Superior temporal gyrus (tissue), 1 donor: ENCODE measurements at regions not wholly inside any gene's neighbourhood (a gene's known extent, or its start where the extent isn't known, plus 50 kb on each side); places are given as distances from the start of the nearest gene placed in this dataset.
A peak's percentile ranks its signal among the peaks of the same experiment; 100 is the strongest.

Source experiments
- DNase-seq: peaks from one replicate; pipeline ENCODE4 v3.0.0-alpha.2; 2016; ENCODE audit errors: extremely low spot score

GRCh38 chr2:217163987-217164386 is 304.1 kb upstream of the TNP1 start:
- DNase-seq, result no peak

DNA sequence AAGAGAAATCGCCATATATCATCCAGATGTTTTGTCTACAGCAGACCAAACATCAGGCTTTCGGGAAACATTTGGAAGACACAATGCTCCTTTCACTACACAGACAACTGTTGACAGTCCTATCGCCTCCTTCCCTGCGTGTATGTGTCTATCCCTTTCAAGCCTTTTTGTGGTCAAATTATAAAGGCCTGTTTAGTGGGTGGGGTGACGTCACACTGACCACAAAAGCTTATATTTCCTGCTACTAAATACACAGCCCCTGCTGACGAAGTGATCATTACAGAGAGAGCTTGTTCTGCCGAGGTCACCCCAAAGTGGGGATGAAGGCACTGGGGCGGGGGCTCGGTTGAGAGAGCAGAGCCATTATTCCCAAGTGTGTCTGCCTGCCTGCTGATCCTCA is 302.7 kb upstream of the TNP1 start:
- peak; percentile 82 for DNase-seq

DNA sequence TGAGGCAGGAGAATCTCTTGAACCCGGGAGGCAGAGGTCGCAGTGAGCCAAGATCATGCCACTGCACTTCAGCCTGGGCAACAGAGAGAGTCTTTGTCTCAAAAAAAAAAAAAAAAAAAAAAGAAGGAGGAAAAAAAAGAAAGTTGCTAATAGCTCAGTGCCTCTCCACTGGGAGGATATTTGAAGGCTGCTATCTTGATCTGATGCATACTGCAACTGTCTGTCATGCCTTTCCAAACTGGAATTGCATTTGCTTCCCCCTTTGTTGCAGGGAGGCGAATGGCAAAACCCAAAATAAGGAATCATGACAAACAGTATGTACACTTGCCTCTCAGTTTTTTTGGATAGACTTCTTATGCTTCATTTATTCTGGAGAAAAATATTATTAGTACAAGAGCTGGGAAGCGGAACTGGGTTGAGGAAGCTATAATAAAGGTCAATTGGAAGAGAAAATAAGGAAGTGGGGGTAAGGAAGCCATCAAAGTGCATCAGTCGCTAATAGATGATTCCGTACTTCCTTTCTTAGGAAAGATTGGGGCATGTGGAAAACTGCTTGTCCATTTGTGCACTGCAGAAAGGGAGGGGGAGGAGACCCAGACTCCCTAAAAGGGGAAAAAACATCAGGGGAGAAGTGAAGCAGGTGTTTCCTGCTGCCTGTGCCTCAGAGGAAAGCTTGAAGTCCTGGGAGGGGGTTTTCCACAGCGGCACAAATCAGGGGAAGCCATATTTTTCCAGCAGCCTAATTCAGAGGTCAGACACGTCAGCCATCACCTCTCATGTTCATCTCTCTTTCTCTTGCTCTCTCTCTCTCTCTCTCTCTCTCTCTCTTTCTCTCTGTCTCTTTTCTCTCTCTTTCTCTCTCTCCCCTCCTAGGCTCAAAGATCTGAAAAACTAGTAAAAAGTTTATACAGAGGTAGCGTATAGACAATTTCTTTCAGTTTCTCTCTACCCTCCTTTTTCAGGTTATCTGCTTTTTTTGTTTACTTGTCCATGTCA is 301.4 kb upstream of the TNP1 start:
- no peak for DNase-seq

- no peak for DNase-seq
These were observed 300.4 kb upstream of the TNP1 start for GRCh38 chr2:217160103-217160743.

DNA sequence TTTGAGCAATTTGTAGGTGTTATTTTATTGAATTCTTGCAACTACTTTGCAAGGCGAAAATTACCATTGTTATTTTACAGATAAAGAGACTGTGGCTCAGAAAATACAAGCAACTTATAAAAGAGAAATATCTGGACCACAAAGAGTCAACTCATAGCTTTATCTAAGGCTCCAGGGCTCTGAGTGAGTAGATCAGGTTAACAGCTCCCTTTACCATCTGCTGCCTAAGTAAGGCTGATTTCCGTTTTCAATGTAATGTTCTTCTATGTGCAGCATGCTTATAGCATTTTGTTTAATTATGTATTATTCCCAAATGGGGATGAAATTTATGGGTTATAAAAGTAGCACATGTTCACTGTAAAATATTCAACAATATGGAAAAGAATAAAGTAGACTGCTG is 299.1 kb upstream of the TNP1 start:
- no peak for DNase-seq

GRCh38 chr2:217157581-217157980 is 297.7 kb upstream of the TNP1 start:
- no peak for DNase-seq

GRCh38 chr2:217156801-217157200 is 296.9 kb upstream of the TNP1 start:
- DNase-seq, result no peak

DNA sequence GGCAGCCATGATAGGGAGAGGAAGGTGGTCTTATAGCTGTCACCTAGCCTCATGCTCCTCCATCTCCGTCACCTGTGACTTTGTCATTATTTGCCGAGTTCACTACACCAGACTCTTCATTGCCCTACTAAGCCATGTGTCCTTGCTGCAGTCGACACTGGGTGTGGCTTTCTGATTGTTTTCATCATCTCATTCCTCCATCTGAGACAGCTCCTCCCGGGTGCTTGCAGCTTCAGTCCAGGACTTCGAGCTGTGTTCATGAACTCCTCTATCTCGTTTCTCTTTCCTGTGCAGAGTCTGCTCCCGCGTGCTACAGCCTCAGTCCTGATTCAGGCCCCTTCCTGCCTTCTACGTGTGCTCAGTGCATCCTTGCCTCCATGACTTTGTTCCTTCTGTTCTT is 295.1 kb upstream of the TNP1 start:
- DNase-seq, result no peak

DNA sequence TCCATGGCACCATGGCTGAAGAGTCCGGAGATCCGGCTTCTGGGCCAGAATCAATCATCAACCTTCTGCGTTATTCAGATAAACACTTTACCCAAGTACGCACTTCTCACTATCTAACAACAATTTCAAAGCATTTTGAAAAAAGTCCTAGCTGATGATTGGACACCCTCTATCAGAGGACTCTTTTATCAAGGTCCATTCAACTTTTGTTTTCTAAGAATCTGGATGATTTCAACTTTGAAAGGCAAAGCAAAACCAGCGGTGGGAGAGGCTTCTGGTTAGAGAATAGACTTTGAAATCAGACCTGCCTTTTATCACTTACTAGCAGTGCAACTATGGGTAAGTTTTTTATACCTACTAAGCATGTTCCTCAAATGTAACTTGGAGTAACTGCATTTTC is 293.6 kb upstream of the TNP1 start:
- no peak for DNase-seq

DNA sequence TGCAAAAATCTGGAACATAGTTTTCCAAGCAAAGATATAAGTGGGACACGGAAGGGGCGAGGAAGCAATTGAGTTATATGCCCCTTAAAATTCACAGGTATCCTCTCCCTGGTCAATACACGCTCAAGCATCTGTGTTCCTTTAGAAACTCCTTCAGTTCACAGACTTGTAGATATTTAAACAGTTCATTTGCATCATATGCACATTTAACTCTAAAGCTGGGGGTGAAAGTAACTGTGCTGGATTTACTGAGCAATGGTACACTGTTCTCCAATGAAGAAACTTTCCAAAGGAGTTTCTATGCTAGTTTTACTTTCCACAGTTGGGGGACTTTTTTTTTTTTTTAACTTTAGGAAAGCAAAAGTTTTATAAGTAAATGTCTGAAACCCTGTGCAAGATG is 293.0 kb upstream of the TNP1 start:
- DNase-seq, result no peak

GRCh38 chr2:217151509-217152206 is 291.8 kb upstream of the TNP1 start:
- DNase-seq, result peak; percentile 27

DNA sequence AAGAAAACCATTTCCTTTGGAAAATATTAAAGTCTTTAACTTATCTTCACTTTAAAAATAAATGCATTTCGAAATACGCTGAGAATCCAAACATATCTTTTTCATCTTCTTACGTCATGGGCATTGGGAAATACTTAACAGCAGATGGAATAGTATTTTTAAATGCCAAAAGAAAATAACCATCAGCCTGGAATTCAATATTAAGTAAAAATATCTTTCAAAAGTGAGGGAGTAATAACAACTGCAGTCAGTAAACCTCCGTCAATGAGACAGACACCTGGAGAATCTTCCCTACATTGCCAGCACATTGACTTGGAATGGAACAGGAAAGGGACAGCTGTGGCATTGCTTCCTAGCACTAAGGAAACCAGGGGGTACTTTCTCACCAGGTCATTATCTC is 290.4 kb upstream of the TNP1 start:
- no peak for DNase-seq

DNA sequence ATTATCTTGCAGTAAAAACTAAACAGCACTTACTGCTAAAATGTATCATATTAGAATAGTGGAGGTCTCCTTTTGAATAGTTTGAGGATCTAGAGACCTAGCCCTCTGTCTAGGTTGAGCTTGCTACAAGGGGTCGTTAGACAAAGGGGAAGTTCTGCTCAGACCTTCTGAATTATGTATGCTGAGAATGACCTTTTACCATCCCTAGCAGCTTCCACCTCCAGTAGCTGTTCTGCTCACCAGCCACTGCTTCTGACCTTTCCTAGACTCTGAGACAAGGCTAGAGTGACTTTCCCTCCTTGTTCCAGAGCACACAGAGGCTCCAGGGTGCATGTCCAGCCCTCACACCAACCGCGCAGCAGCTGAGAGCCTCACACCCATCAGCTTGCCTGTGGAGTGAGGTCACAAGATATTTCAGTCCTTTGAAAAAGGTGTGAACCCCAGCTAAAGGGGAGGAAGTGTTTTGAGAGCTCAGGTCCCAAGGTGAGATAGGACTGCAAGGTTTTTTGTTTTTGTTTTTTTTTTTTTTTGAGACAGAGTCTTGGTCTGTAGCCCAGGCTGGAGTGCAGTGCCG is 289.3 kb upstream of the TNP1 start:
- DNase-seq, result no peak

GRCh38 chr2:217147818-217148217 is 288.0 kb upstream of the TNP1 start:
- no peak for DNase-seq

GRCh38 chr2:217146956-217147355 is 287.1 kb upstream of the TNP1 start:
- DNase-seq, result no peak

GRCh38 chr2:217142649-217143266 is 282.9 kb upstream of the TNP1 start:
- DNase-seq, result no peak

DNA sequence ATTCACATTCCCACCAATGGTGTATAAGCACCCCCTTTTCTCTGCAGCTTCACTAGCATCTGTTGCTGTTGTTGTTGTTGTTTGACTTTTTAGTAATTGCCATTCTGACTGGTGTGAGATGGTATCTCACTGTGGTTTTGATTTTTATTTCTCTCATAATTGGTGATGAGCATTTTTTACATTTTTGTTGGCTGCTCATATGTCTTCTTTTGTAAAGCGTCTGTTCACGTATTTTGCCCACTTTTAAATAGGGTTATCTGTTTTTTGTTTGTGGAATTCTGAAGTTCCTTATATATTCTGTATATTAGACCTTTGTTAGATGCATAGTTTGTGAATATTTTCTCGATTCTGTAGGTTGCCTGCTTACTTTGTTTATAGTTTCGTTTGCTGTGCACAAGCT is 278.4 kb upstream of the TNP1 start:
- no peak for DNase-seq

DNA sequence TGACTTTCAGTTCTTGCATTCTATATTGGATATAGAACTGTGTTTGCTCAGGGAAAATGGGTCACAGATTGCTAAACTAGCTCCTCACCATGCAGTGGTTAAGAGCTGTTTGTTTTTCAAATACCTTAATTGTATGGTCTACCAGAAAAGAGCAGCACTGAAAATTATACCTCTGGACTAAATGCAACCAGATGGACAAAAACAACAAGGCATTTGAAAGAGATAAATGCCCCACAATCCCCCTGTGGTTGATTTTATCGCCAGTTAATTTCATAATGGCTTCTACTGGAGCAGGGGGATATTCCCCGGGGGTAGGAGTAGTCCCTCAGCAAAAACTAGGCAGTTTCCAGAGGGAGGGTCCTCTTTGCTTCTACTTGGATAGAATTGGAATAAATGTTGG is 267.9 kb upstream of the TNP1 start:
- no peak for DNase-seq

- DNase-seq, result no peak
These were observed 265.1 kb upstream of the TNP1 start for GRCh38 chr2:217125014-217125413.

DNA sequence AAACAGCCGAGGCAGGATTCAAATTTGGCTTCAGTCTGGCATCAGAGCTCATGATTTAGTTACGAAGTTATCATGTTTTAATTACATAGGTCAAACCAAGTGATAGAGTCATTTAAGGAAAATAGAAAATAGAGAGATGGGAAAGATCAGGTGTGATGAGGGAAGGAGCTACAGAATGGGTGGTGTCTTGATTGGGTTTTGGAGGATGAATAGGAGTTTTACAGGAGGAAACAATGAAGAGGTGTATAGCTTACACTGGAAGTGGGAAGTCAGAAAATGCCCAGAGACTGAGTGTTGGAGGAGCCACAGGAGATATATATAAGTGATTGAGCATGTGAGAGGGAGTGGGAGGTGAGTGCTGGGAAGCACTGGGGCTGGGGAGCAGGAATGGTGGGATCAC is 264.2 kb upstream of the TNP1 start:
- DNase-seq, result no peak

DNA sequence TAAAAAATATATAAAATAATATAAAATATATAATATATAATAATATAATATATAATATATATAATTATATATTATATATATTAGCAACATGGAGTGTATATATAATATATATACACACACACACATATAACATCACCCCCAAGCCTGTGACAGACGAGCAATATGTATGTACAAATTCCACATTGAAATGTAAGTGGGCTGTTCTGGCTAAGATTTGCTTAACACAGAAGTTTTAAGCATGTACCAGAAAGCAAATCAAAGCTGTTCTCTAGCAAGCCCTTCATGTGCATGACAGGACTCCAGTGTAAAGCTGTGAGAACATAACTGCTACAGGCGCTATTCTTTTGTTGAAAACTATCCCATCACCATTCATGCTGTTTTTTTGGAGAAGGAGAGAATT is 261.7 kb upstream of the TNP1 start:
- no peak for DNase-seq

DNA sequence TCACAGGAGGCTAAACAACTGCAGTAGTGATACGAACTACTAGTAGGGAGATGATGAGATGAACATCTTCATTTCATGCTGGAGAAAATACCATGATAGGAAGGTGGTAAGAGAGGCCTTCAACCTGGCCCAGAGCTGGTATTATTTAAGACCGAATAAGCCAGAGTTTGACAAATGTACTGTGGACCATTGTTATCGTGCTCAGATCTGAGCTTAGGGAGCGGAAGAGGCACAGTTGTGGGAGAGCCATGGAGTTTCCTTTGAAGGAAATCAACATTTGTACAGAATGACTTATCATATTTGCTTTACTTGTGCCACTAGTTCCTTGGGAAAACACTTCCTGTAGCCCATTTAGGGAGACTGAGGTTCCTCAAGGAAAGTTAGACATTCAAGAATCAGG is 260.6 kb upstream of the TNP1 start:
- no peak for DNase-seq
